Heart left ventricle (tissue), 13 donors: ENCODE measurements at regions not wholly inside any gene's neighbourhood (a gene's known extent, or its start where the extent isn't known, plus 50 kb on each side); places are given as distances from the start of the nearest gene placed in this dataset.

Experiments
- POLR2A ChIP-seq, 2 donors: fragments of 450-650 bp; IDR thresholded peaks; one replicate each; pipeline ENCODE4 v1.6.1; 2017; ENCODE audit warnings: antibody characterized with exemption in 2 of 2, mild to moderate bottlenecking in 2 of 2, moderate library complexity in 2 of 2
- TF ChIP-seq, protein P1 (sequence below), 12 donors: fragments of 200-600 bp; sonication (generic) in 4 of 12; IDR thresholded peaks; one replicate each; pipeline versions ENCODE4 v1.5.0 to v1.8.0; 2018 to 2022; ENCODE audit warnings: antibody characterized with exemption in 12 of 12, mild to moderate bottlenecking in 5 of 12
- donor health status: ischemic (EF 13 %, LVEDD 7.1; RV severe dilation, severe dysfunction).
- donor health status: DM: no; HTN: yes; CAD: no.
- donor health status: DM: no; HTN: no; CAD: no.
- donor health status: ischemic (EF 25% LVEDD 6.9; RV normal size, moderate dysfunction).
- donor health status: ischemic (EF 25% LVEDD 5.7; RV mildly dilated, moderate dysfunction).
- donor health status: ischemic (EF 35%, LVEDD 5.7; RV mildly dilated, moderate dysfunction).
- donor health status: nonischemic (EF 11% LVEDD 7.7; RV severe dilation, severe dysfunction).
- donor health status: DM: yes; HTN: yes; CAD: no.
- donor health status: PGD.
- donor health status: ischemic (EF 29% LVEDD 5.4; RV normal size, mild dysfunction).
- donor health status: nonischemic (EF 23%, LVEDD 6.1; RV moderate dilation, normal function).

DNA sequence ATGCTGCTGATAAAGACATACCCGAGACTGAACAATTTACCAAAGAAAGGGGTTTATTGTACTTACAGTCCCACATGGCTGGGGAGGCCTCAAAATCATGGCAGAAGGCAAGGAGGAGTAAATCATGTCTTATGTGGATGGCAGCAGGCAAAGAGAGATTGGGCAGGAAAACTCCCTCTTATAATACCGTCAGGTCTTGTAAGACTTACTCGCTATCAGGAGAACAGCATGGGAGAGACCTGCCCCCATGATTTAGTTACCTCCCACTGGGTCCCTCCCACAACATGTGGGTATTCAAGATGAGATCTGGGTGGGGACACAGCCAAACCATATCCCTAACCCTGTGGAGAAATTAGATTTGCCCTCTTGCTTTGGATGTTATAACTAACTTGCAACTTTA lies 1068.0 kb upstream of the ZEB2 start:
- TF ChIP-seq, protein P1, sequence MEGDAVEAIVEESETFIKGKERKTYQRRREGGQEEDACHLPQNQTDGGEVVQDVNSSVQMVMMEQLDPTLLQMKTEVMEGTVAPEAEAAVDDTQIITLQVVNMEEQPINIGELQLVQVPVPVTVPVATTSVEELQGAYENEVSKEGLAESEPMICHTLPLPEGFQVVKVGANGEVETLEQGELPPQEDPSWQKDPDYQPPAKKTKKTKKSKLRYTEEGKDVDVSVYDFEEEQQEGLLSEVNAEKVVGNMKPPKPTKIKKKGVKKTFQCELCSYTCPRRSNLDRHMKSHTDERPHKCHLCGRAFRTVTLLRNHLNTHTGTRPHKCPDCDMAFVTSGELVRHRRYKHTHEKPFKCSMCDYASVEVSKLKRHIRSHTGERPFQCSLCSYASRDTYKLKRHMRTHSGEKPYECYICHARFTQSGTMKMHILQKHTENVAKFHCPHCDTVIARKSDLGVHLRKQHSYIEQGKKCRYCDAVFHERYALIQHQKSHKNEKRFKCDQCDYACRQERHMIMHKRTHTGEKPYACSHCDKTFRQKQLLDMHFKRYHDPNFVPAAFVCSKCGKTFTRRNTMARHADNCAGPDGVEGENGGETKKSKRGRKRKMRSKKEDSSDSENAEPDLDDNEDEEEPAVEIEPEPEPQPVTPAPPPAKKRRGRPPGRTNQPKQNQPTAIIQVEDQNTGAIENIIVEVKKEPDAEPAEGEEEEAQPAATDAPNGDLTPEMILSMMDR (IDR thresholded peaks at IDR 0.05) = no peak
- TF ChIP-seq POLR2A (IDR thresholded peaks at IDR 0.05) = no peak
